Posterior vena cava (tissue), 2 donors: ENCODE measurements at regions not wholly inside any gene's neighbourhood (a gene's known extent, or its start where the extent isn't known, plus 50 kb on each side); places are given as distances from the start of the nearest gene placed in this dataset.
"Not testable (repeated sequence)": the region's sequence is repeated elsewhere in the genome, so short reads cannot be mapped to it uniquely, and the experiment has no call there.

Experiments used
- DNase-seq: peaks from one replicate; pipeline ENCODE4 v3.0.0-alpha.2; 2020; ENCODE audit warnings: low spot score
- intact Hi-C, 2 donors: fragments of 100-400 bp; cut with DNase I; formaldehyde crosslinking; loops; one replicate each; pipeline versions ENCODE4 v1.14.1 to v1.14.2; 2022 to 2023
- donor health status: DM: yes; HTN: yes; CAD: no.
- donor health status: DM: yes; HTN: yes; CAD: no.

DNA sequence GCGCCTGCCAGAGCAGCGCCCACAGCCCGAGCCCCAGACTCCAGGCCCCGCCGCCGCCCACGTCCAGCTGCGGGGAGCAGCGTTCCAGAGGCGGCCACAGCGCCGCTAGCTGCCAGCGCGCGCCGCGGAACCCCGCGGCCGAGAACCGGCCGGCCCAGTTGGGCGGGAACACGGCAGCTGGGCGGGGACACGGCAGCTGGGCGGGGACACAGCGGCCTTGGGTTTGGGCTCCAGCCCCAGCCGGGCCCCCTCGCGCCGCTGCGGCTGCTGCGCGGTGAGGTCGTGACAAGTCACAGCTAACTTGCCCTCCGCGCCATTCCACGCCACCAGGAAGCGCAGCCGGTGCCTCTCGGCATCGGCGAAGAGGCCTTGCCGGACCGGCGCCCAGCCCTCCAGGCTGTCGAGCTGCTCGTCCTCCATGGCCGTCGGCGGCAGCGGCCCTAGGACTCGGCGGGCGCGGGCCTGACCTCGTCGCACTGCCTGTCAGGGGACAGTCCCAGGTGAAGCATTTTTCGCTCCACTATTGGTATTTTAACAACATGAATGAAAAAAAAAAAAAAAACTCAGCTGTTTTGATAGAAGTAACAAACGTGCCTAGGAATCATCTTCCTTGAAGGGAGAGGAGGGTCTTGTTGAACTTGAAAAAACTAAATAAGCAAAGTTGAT is 56.6 kb upstream of the GOLGA8N start:
- peak; percentile 86 for DNase-seq

DNA sequence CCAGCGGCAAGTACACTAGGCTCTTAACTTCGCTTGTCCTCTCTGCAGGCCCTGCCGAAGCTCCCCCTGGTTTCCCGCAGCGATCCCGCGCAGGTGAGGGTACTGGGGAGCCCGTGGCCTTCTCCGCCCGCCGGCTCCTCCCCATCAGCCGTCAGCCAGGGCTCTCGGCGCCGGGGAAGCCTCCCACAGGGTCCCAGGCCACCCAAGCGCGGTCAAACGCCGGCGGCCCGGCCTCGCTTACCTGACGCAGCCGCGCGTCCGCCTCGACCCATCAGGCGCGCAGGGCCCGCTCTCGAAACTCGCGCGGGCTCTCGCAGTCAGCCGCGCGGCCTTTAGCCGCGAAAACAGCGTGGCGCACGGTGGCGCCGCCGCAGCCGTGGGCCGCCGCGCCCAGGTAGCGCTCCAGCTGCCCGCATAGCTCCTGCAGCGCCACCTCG is 57.2 kb upstream of the GOLGA8N start:
- DNase-seq, intact Hi-C loops: not testable (repeated sequence)

More for the DNA sequence above, 56.6 kb upstream of the GOLGA8N start:
- intact Hi-C loops = not testable (repeated sequence)

DNA sequence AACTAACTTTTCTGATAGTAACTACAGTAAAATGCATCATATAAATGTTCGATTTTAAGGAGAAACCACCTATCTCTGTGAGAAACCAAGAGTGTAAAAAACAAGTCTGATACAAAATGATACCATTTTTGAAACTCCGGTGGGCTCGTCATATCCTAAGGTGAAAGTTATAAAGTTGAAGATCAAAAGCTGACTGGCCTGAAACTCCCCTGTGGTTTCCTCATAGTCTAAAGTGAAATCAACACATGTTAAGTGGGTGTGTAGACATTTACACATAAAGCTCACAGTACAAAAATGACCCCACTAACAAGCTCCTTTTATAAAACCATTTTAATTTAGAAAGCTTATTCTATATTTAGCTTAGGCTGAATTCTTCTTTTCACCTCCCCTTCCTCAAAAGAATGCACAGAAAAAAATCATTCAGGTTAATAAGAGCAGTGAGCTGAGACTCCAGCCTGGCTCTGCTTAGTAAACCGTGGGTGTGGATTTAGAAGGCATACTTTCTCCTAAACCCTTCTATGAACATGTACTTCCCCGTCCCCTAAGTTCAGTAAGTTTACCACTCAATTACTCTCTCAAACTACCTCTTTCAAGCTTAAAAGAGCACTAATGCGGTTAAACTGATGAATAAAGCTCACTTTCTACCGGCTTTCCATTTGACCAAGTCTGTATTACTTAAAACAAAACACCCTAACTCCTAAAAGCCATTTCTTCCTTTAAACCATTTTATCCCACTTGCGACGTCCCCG is 57.9 kb upstream of the GOLGA8N start:
- DNase-seq, intact Hi-C loops: not testable (repeated sequence)

DNA sequence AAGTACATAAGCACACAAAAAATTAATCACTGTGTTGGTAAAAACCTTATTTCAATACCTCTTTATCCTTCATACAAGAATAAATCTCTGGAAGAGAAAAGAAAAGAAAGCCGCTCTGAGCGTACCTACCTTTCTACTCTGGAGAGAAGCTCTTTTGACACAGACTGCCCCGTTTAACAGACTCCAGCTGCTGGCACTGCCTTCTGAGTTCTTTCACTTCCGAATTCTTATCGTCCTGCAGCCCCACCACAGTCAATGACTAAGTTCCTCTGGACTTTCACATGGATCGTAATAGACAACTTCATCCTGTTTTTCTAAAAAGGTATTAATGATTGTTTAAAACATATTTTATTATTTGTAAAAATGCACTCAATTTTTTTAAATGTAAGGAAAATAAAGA is 67.5 kb upstream of the GOLGA8O start:
- DNase-seq, intact Hi-C loops: not testable (repeated sequence)

DNA sequence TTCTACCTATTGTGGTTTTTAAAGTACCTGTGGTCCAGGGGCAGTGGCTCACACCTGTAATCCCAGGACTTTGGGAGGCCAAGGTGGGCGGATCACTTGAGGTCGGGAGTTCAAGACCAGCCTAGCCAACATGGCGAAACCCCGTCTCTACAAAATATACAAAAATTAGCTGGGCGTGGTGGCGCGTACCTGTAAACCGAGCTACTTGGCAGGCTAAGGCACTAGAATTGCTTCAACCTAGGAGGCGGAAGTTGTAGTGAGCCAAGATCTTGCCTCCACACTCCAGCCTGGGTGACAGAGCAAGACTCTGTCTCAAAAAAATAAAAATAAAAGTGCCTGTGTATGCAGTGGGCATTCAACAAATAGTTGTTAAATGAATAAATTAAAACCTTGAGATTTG is 67.0 kb upstream of the GOLGA8O start:
- DNase-seq, intact Hi-C loops: not testable (repeated sequence)

DNA sequence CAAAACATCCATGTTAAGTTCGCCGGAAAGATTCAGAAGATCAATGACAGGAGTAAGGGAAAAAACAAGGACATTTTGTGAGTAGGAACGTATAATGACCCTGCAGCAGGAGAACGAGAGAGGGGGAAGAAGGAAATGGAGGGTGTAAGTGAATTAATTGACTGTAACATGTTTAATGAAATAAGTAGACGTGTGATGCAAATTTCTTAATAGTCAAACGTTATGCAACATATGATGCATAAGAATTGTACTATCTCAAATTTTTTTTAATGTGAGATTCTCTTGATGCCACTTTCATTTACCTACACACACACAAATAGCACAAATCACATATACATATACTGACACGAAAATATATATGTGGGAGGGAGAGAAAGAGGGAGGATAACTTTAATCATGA is 63.5 kb upstream of the GOLGA8O start:
- DNase-seq, intact Hi-C loops: not testable (repeated sequence)

DNA sequence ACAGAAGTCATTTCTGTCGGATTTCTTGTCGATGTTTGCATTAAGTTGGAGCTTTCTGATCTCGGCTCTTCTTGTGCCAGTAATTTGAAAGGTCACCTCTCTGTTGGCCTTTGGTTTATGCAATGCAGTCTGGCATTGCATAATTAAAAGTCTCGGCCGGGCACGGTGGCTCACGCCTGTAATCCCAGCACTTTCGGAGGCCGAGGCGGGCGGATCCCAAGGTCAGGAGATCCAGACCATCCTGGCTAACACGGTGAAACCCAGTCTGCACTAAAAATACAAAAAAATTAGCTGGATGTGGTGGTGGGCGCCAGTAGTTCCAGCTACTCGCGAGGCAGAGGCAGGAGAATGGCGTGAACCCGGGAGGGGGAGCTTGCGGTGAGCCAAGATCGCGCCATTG is 62.6 kb upstream of the GOLGA8O start:
- peak; percentile 34 for DNase-seq

DNA sequence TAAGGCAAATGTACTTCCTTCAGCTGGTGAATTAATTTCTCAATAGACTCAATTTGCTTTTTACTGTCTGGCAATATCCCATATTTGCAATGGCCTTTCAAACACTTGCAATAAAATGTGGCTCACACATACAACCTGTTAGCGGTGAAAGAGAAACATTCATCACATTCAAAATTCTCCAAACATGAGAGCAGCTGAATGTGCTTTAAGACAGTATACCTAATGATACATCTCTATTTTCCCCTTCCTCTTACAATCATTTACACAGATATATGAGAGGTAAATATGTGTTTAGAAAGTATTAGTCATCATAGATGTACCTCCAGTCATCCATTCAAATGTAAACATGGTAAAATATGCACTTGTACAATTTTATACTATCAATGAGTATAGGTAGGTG is 61.5 kb upstream of the GOLGA8O start:
- intact Hi-C loops, DNase-seq: not testable (repeated sequence)

More for the DNA sequence above, 62.6 kb upstream of the GOLGA8O start:
- intact Hi-C loops = not testable (repeated sequence)

DNA sequence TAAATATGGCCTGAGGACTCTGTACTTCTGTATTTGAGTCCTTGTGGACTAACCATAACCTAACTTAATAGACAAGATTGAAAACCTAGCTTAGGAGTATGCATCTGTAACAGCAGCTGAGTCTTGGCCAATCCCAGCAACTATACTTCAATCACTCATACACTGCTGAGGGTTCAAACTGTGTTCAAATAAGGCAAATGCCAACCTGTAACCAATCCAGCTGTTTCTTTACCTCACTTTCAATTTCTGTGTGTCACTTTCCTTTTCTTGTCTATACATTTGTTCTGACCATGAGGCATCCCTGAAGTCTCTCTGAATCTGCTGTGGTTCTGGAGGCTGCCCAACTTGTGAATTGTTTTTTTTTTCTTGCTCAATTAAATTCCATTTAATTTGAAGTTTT is 57.9 kb upstream of the GOLGA8O start:
- intact Hi-C loops, DNase-seq: not testable (repeated sequence)

DNA sequence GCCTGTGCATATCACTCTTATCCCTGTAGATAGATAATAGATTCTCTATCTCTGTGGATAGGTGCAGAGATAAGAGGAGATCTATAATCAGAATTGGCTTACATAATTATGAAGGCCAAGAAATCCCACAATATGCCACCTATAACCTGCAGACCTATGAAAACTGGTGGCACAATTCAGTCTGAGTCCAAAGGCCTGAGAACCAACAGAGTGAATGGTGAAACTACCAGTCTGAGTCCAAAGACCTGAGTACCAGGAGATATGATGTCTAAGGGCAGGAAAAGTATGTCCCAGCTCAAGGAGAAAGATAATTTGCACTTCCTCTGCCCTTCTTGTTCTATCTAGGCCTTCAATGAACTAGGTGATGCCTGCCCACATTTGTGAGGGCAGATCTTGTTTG is 54.6 kb upstream of the GOLGA8O start:
- DNase-seq, intact Hi-C loops: not testable (repeated sequence)

DNA sequence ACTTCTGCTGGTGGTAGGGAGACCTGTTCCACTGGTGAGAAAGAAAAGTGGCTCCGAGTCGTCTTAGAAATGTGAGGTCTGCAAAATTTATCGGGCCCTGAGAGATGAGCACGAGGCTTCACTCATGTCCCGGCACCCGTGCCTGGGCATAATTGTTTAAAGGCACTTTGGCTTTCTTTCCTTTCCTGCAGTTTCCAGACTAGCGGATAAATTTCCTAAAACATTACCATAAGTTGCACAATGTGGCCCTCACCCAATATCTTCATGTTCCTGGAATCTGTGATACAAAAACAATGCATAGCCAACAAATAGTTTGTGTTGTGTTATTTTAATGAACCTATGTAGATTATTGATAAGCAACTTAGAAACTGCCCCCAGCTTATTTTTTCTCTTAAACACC is 52.6 kb upstream of the GOLGA8O start:
- intact Hi-C loops = not testable (repeated sequence)

DNA sequence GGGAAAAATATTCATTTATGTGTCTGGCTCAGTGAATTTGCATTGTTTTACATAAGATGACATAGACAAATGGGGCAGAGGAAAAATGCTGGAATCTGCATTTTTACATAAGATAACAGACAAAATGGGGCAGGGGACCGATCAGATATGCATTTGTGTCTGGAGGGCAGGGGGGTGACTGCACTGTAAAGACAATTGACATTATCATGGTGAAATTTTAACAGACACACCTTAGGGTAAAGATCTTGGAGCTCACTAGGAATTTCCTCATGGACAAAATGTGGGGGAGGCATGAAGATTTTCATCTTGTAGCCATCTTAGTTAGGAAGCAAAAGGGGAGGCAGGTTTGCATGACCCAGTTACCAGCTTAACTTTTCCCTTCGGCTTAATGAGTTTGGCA is 51.4 kb upstream of the GOLGA8O start:
- intact Hi-C loops, DNase-seq: not testable (repeated sequence)

More for the DNA sequence above, 52.6 kb upstream of the GOLGA8O start:
- not testable (repeated sequence) for DNase-seq

DNA sequence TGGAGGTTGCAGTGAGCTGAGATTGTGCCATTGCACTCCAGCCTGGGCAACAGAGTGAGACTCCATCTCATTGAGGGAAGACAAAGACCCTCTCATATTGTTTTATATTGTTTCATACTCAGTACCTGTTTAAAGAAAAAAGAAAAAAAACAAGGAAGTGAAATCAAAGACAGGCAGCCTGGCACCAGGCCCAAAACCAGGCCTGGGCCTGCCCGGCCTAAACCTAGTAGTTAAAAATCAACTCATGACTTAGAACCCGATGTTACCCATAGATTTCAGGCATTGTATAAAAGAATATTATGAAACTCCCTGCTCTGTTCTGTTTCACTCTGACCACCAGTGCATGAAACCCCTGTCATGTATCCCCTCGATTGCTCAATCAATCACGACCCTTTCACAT is 50.2 kb upstream of the GOLGA8O start:
- DNase-seq, intact Hi-C loops: not testable (repeated sequence)
